ENCODE measurements at regions not wholly inside any gene's neighbourhood (a gene's known extent, or its start where the extent isn't known, plus 50 kb on each side); places are given as distances from the start of the nearest gene placed in this dataset.

DNA sequence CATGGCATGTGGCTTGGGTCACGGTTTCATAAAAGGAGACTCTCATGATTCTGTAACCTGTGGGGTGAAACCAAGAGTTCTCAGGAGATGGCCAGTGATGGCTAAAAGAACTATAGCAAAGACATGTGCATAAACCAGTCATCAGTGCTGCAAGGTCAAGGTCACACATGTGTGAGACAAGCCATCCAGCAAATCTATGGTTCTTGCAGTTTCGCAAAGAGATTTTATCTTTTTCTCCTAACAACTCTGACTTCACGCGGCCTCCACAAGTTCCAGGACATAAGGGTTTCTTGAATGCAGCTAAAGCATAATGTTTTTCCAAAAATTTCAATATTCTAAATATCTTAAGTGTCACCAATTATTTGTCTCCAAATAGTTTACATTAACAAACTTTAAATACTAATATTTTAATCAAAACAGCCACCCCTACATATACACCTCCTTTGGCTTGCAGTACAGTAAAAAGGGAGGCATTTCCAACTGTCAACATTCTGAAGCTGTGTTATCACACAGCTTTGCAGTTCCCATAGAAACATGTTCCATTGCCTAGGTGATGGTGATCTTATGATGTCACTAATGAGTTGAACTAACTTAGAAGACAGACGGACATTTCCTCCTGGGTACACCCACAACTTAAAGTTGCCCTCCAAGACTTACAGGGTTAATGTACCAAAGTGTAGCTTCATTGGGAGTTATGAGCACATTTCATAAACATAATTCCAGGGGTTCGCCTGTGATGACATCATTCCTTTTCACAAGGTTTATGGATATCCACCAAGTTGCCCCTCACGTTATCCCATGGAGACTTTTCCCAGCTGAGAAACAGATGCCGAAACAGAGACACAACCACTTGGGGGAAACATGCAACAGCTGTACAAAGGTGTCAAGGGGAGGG lies 250.9 kb upstream of the PDE10A start:
- DNase-seq (ENCODE audit: low spot score), result no peak

DNA sequence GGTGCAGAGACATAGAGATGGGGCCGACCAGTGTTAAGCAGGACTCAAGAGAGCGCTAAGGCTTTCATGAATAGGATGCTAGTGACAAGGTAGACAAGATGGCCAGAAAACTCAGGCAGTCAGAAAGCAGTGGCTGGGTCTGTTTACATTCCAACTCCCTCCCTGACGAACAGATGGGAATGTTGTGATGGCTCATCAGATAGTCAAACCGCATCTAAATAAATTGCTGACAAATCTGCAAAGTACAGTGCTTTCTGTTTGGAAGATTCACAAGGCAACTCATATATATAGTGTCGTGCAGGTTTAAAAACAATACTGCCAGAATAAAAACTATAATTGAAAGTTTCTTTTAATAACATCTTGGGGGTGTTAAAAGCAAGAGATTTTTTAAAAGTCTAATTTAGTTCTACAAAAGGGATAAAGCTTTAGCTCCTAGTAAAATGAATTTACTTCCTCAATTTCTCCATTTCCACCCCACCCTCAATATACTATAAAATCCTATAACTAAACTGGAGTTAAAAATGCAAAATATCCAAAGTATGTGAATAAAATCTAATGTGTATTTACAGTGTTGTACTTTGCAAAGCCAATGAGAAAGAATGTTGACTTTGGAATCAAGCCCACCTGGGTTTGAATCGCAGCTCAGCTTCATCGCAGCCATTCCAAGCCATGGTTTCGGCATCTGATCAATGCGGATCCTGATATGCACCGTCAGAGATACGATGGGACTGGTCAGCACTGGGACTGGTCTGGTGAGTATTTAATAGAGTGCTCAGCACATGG lies 247.3 kb upstream of the PDE10A start:
- DNase-seq (ENCODE audit: low spot score), result no peak

DNA sequence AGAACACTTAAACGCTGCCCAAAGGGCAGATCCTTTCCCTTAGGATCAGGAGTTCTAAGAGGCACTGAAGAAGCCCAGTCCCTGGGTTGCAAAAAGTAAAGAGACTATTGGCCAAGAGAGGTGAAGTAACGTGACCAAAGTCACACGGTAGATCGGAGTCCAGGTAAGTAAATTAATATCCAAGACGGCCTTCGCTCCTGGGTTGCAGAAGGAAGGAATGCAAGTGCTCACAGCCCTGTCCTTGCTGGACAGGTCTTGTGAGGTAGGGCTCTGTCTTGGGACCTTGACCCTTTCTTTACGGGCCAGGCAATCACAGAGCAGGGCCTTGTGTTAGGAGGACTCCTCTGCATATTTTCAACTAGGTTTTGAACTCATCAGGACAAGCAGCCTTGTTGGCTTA lies 243.7 kb upstream of the PDE10A start:
- no peak for DNase-seq (ENCODE audit: low spot score)

GRCh38 chr6:165905744-165906143 lies 242.7 kb upstream of the PDE10A start:
- no peak for DNase-seq (ENCODE audit: low spot score)

GRCh38 chr6:165900970-165901369 lies 237.9 kb upstream of the PDE10A start:
- no peak for DNase-seq (ENCODE audit: low spot score)

DNA sequence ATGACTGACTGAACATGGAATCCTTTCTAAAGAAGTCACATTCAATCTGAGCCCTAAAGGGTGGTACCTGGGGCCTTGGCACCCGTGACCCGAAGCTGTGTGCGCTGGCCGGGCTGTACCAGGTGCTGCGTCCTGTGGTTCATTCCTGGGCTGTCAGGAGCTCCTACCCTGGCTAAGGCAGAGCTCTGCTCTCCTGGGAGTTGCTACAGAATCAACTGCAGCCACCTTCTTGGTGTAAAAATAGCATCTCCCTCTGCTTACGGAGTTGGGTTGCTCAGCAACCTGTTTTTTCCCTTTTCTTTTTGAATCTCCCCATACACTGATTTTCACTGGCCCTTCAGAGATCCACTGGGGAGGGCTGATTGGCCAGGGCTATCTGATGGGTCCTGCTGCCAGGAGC lies 236.6 kb upstream of the PDE10A start:
- no peak for DNase-seq (ENCODE audit: low spot score)

- no peak for DNase-seq (ENCODE audit: low spot score)
Measured at GRCh38 chr6:165895421-165896165, 232.6 kb upstream of the PDE10A start.

- DNase-seq (ENCODE audit: low spot score), result no peak
Measured at GRCh38 chr6:165894171-165894825, 231.3 kb upstream of the PDE10A start.

DNA sequence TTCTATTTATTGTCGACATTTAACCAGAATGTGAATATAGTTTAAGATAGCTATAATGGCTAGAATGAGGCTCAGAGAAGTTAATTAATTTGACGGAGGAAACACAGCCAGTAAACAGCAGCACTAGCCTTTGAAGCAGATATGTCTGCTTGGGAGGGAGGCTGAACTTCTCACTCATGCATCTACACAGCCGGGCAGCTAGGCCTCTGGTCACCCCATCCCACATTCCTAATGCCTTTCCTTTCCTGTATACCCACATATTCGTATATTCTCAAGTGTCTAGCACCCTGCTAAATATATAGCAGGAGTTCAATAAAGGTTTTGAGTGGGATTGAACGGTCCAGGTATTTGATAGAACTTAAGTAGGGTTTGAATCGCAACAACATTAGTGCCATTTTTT lies 230.4 kb upstream of the PDE10A start:
- no peak for DNase-seq (ENCODE audit: low spot score)

DNA sequence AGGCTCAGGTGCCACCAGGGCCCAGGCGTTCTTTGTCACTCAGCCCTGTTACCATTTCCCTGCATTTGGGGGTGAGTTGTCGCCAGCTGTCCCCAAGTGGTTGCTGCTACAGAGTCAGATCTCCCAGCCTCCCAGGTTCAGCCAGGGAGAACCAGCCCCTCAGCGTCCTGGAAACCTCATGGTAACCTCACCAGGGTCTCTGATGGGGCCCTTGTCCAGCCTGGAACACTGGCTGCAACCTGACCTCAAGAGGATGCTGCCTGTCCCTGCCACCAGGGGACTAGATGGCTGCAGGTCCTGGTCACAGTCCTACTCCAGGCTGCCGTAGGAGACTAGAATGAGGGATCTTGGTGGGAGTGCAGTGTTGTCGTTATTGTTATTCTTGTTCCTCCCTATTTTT lies 228.3 kb upstream of the PDE10A start:
- DNase-seq (ENCODE audit: low spot score), result no peak

DNA sequence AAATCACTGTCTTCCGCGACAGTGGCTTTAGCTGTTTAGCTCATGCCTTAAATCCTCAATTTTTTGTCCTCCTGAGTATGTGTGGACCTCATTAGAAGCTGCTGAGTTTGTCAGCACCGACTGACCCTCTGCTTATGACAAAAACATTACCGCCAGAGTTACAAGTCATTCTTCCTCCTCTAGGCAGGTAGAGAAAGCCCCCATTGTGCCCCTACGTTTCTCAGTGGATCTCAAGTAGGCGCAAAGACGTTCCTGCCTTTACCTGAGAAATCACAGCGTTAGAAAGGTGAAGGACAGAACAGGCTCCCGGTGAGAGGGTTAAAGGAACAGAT lies 227.3 kb upstream of the PDE10A start:
- no peak for DNase-seq (ENCODE audit: low spot score)

DNA sequence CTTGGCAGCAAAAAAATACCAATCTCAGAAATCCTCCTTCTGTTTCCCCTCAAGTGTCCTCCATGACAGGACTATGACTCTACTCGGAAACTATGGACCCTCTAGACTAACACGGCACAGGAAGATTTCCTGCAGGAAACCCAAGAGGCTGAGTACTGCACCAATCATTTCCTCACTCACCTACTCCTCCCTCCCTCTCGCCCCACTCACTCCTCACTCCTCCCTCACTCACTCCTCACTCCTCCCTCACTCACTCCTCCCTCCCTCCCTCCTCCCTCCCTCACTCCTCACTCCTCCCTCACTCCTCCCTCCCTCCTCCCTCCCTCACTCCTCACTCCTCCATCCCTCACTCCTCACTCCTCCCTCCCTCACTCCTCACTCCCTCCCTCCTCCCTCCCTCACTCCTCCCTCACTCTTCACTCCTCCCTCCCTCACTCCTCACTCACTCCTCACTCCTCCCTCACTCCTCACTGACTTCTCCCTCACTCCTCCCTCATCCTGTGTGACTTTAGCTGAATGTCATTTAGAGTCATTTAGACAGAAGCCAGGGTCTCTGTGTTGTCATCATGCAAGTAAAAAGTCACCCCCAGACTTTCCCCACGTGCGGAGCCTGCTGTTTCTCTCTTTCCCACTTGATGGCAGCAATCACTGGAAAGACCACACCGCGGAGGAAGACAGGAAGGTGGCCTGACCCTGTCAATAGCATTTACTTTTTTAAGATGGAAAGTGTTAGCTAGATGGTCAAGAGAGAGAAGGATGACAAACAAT lies 226.8 kb upstream of the PDE10A start:
- peak; percentile 53 for DNase-seq (ENCODE audit: low spot score)

GRCh38 chr6:165886169-165886568 lies 223.1 kb upstream of the PDE10A start:
- no peak for DNase-seq (ENCODE audit: low spot score)

GRCh38 chr6:165884813-165885765 lies 222.0 kb upstream of the PDE10A start:
- peak; percentile 76 for DNase-seq (ENCODE audit: low spot score)

GRCh38 chr6:165883851-165884640 lies 221.0 kb upstream of the PDE10A start:
- DNase-seq (ENCODE audit: low spot score), result peak; percentile 66

DNA sequence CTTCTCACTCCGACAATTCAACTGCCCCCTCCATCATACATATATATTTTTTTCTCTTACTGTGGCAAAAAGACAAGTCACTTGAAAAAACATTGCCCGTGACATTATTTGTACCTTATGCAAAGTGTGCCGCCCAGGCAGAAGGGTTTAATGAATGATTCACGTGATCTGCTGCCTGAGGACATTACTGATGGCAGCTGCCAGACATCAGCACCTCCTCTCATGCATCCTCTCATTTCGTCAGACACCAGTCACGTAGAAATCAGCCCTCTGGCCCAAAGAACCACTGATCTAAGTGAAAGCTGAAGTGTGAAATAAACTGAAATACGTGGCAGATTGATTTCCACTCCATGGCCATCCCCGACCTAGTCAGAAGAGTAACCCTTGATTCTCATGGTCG lies 218.8 kb upstream of the PDE10A start:
- no peak for DNase-seq (ENCODE audit: low spot score)

DNA sequence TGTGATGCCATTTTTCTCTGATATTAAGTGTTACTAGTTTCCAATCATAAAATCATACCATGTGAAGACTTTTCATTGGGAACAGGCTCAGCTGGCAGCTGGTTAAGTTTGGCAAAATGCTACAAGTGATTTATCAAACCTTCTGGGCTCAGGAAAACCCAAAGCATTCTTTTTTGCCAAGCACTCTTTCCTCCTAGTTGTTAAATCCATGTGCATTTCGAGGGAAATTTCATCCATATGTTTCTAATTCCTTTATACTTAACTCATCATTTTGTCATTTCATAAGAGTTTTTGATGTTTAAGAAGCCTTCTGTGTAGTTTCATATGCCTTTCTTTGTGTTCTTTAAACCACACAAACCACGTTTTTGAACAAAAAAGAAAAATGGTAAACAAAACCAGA lies 217.6 kb upstream of the PDE10A start:
- DNase-seq (ENCODE audit: low spot score), result no peak

GRCh38 chr6:165877773-165878172 lies 214.7 kb upstream of the PDE10A start:
- no peak for DNase-seq (ENCODE audit: low spot score)

DNA sequence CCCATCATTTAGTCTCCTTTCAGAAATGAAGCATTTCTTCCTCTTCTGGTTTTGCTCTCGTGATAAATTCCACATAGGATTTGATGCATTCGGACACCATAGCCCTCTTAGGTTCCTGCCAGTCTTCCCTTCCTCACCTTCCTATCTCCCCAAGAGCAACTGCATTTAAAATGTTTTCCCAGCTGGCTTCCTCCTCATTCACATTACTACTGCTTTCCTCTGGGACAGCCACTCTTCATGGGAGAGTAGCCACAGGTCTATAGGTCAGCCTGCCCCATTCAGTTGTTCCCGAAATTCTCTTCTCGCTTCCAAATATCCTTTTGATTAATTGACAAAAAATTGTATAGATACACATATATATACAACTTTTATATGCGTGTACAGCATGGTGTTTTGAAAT lies 214.2 kb upstream of the PDE10A start:
- DNase-seq (ENCODE audit: low spot score), result no peak

Measured in AG08395 (cell line).